HG02870 (cell line): ENCODE measurements at regions not wholly inside any gene's neighbourhood (a gene's known extent, or its start where the extent isn't known, plus 50 kb on each side); places are given as distances from the start of the nearest gene placed in this dataset.
"Not testable (repeated sequence)": the region's sequence is repeated elsewhere in the genome, so short reads cannot be mapped to it uniquely, and the experiment has no call there.

Source experiments
- ATAC-seq: cut with Tn5 transposase; IDR thresholded peaks from one replicate; pipeline ENCODE4 v1.9.1; 2021; ENCODE audit warnings: mild to moderate bottlenecking, moderate library complexity; ENCODE audit not compliant: unreplicated experiment

- no peak for ATAC-seq
Measured at GRCh38 chr14:66008631-66009030, 477.5 kb upstream of the CCDC196 start.

GRCh38 chr14:66009089-66009488 is 477.1 kb upstream of the CCDC196 start:
- no peak for ATAC-seq

GRCh38 chr14:66010695-66011094 is 475.5 kb upstream of the CCDC196 start:
- no peak for ATAC-seq

GRCh38 chr14:66011855-66012254 is 474.3 kb upstream of the CCDC196 start:
- no peak for ATAC-seq

- not testable (repeated sequence) for ATAC-seq
Measured at GRCh38 chr14:66013607-66014006, 472.6 kb upstream of the CCDC196 start.

GRCh38 chr14:66015071-66015780 is 470.9 kb upstream of the CCDC196 start:
- no peak for ATAC-seq

GRCh38 chr14:66017927-66018326 is 468.2 kb upstream of the CCDC196 start:
- no peak for ATAC-seq

- ATAC-seq: no peak
Measured at GRCh38 chr14:66022526-66022925, 463.6 kb upstream of the CCDC196 start.

GRCh38 chr14:66025779-66026178 is 460.4 kb upstream of the CCDC196 start:
- ATAC-seq: no peak

GRCh38 chr14:66031981-66032380 is 454.2 kb upstream of the CCDC196 start:
- ATAC-seq: not testable (repeated sequence)

GRCh38 chr14:66032800-66033199 is 453.4 kb upstream of the CCDC196 start:
- no peak for ATAC-seq

GRCh38 chr14:66036547-66036946 is 449.6 kb upstream of the CCDC196 start:
- no peak for ATAC-seq

GRCh38 chr14:66037361-66037760 is 448.8 kb upstream of the CCDC196 start:
- ATAC-seq: no peak

- ATAC-seq: no peak
Measured at GRCh38 chr14:66038212-66038611, 448.0 kb upstream of the CCDC196 start.

GRCh38 chr14:66038618-66039017 is 447.6 kb upstream of the CCDC196 start:
- ATAC-seq: no peak

GRCh38 chr14:66039495-66039894 is 446.7 kb upstream of the CCDC196 start:
- ATAC-seq: no peak

GRCh38 chr14:66041582-66041981 is 444.6 kb upstream of the CCDC196 start:
- no peak for ATAC-seq

- no peak for ATAC-seq
Measured at GRCh38 chr14:66043921-66044320, 442.2 kb upstream of the CCDC196 start.

- no peak for ATAC-seq
Measured at GRCh38 chr14:66045572-66046021, 440.6 kb upstream of the CCDC196 start.

- ATAC-seq: no peak
Measured at GRCh38 chr14:66046035-66046434, 440.1 kb upstream of the CCDC196 start.

- no peak for ATAC-seq
Measured at GRCh38 chr14:66046591-66046990, 439.6 kb upstream of the CCDC196 start.

- ATAC-seq: no peak
Measured at GRCh38 chr14:66056268-66056907, 429.8 kb upstream of the CCDC196 start.
